ENCODE measurements at regions not wholly inside any gene's neighbourhood (a gene's known extent, or its start where the extent isn't known, plus 50 kb on each side); places are given as distances from the start of the nearest gene placed in this dataset.

GRCh38 chr18:78757014-78757413, 222.6 kb upstream of the SALL3 start:
- DNase-seq (no peak), ATAC-seq (ENCODE audit: insufficient read depth, low read depth) (no peak)
- Histone ChIP-seq H2AFZ (ENCODE audit: low read depth, low read length) (no peak overlapping the region), H3K4me2 (ENCODE audit: insufficient read depth, low read length) (no peak overlapping the region), H3K36me3 (ENCODE audit: insufficient read depth, low read length) (no peaks in the 10 kb centered on the region), H3K4me3 (ENCODE audit: low read depth in 1 of 2, low read length in 2 of 2) (no peak overlapping the region), H3K9me3 (ENCODE audit: insufficient read depth, low read length, severe bottlenecking) (no peaks in the 10 kb centered on the region), H4K20me1 (ENCODE audit: insufficient read depth, low read length) (no peaks in the 10 kb centered on the region; the same call in 1 of the 2 replicates), H3K9ac (ENCODE audit: low read depth, low read length) (no peak overlapping the region), H3K27ac (ENCODE audit: low read length) (no peak overlapping the region), H3K79me2 (ENCODE audit: insufficient read depth, low read length) (no peaks in the 10 kb centered on the region), H3K27me3 (ENCODE audit: insufficient read depth, low read length, poor library complexity) (no peaks in the 10 kb centered on the region), H3K4me1 (ENCODE audit: insufficient read depth, low read length) (no peaks in the 10 kb centered on the region)
- TF ChIP-seq CTCF (IDR thresholded peaks at IDR 0.05; ENCODE audit: borderline replicate concordance, extremely low read depth, low read length, poor library complexity, severe bottlenecking), result no peak
- no peak for TF ChIP-seq EZH2 (IDR thresholded peaks at IDR 0.05; ENCODE audit: borderline replicate concordance, low read depth, low read length, severe bottlenecking)

- no peak for TF ChIP-seq EZH2 (IDR thresholded peaks at IDR 0.05; ENCODE audit: borderline replicate concordance, low read depth, low read length, severe bottlenecking)
- no peak for TF ChIP-seq CTCF (IDR thresholded peaks at IDR 0.05; ENCODE audit: borderline replicate concordance, extremely low read depth, low read length, poor library complexity, severe bottlenecking)
- no peak overlapping the region for H2AFZ ChIP-seq (ENCODE audit: low read depth, low read length)
- no peak overlapping the region for H3K4me2 ChIP-seq (ENCODE audit: insufficient read depth, low read length)
- H3K27me3 ChIP-seq (ENCODE audit: insufficient read depth, low read length, poor library complexity), result peaks cover 2% of the 10 kb centered on the region
- H3K4me1 ChIP-seq (ENCODE audit: insufficient read depth, low read length), result no peaks in the 10 kb centered on the region
- DNase-seq, result no peak
- H3K27ac ChIP-seq (ENCODE audit: low read length), result no peak overlapping the region
- H3K9ac ChIP-seq (ENCODE audit: low read depth, low read length), result no peak overlapping the region
- no peaks in the 10 kb centered on the region for H3K9me3 ChIP-seq (ENCODE audit: insufficient read depth, low read length, severe bottlenecking)
- H4K20me1 ChIP-seq (ENCODE audit: insufficient read depth, low read length), result no peaks in the 10 kb centered on the region; the same call in 1 of the 2 replicates
- no peak for ATAC-seq (ENCODE audit: insufficient read depth, low read depth)
- no peak overlapping the region for H3K4me3 ChIP-seq (ENCODE audit: low read depth in 1 of 2, low read length in 2 of 2)
- H3K79me2 ChIP-seq (ENCODE audit: insufficient read depth, low read length), result no peaks in the 10 kb centered on the region
- no peaks in the 10 kb centered on the region for H3K36me3 ChIP-seq (ENCODE audit: insufficient read depth, low read length)
Measured at GRCh38 chr18:78758496-78758895, 221.1 kb upstream of the SALL3 start.

GRCh38 chr18:78762753-78763152, 216.9 kb upstream of the SALL3 start:
- Histone ChIP-seq H3K4me3 (ENCODE audit: low read depth in 1 of 2, low read length in 2 of 2) (no peak overlapping the region), H3K36me3 (ENCODE audit: insufficient read depth, low read length) (no peaks in the 10 kb centered on the region), H3K79me2 (ENCODE audit: insufficient read depth, low read length) (no peaks in the 10 kb centered on the region), H3K9me3 (ENCODE audit: insufficient read depth, low read length, severe bottlenecking) (no peaks in the 10 kb centered on the region), H4K20me1 (ENCODE audit: insufficient read depth, low read length) (no peaks in the 10 kb centered on the region), H3K27me3 (ENCODE audit: insufficient read depth, low read length, poor library complexity) (peaks cover 2% of the 10 kb centered on the region), H3K4me2 (ENCODE audit: insufficient read depth, low read length) (no peak overlapping the region), H3K27ac (ENCODE audit: low read length) (no peak overlapping the region), H2AFZ (ENCODE audit: low read depth, low read length) (no peak overlapping the region), H3K9ac (ENCODE audit: low read depth, low read length) (no peak overlapping the region), H3K4me1 (ENCODE audit: insufficient read depth, low read length) (no peaks in the 10 kb centered on the region)
- ATAC-seq (ENCODE audit: insufficient read depth, low read depth) (no peak), DNase-seq (no peak)
- TF ChIP-seq CTCF (IDR thresholded peaks at IDR 0.05; ENCODE audit: borderline replicate concordance, extremely low read depth, low read length, poor library complexity, severe bottlenecking), result no peak
- TF ChIP-seq EZH2 (IDR thresholded peaks at IDR 0.05; ENCODE audit: borderline replicate concordance, low read depth, low read length, severe bottlenecking), result no peak

- no peaks in the 10 kb centered on the region for H3K79me2 ChIP-seq (ENCODE audit: insufficient read depth, low read length)
- no peak for ATAC-seq (ENCODE audit: insufficient read depth, low read depth)
- no peak overlapping the region for H3K4me2 ChIP-seq (ENCODE audit: insufficient read depth, low read length)
- H3K4me3 ChIP-seq (ENCODE audit: low read depth in 1 of 2, low read length in 2 of 2), result no peak overlapping the region
- H3K4me1 ChIP-seq (ENCODE audit: insufficient read depth, low read length), result no peaks in the 10 kb centered on the region
- H3K27ac ChIP-seq (ENCODE audit: low read length), result no peak overlapping the region
- no peaks in the 10 kb centered on the region for H3K9me3 ChIP-seq (ENCODE audit: insufficient read depth, low read length, severe bottlenecking)
- no peaks in the 10 kb centered on the region for H3K36me3 ChIP-seq (ENCODE audit: insufficient read depth, low read length)
- no peaks in the 10 kb centered on the region for H4K20me1 ChIP-seq (ENCODE audit: insufficient read depth, low read length)
- TF ChIP-seq EZH2 (IDR thresholded peaks at IDR 0.05; ENCODE audit: borderline replicate concordance, low read depth, low read length, severe bottlenecking) (no peak), CTCF (IDR thresholded peaks at IDR 0.05; ENCODE audit: borderline replicate concordance, extremely low read depth, low read length, poor library complexity, severe bottlenecking) (no peak)
- no peak for DNase-seq
- no peak overlapping the region for H3K9ac ChIP-seq (ENCODE audit: low read depth, low read length)
- no peak overlapping the region for H2AFZ ChIP-seq (ENCODE audit: low read depth, low read length)
- H3K27me3 ChIP-seq (ENCODE audit: insufficient read depth, low read length, poor library complexity), result peaks cover 2% of the 10 kb centered on the region
Measured at GRCh38 chr18:78764544-78764943, 215.1 kb upstream of the SALL3 start.

Data from DND-41 (cell line).